ENCODE measurements at regions not wholly inside any gene's neighbourhood (a gene's known extent, or its start where the extent isn't known, plus 50 kb on each side); places are given as distances from the start of the nearest gene placed in this dataset.

GRCh38 chr2:6423944-6424343 is 441.8 kb downstream of the CMPK2 start:
- TF ChIP-seq TAF1 (IDR thresholded peaks at IDR 0.05; ENCODE audit: low read depth) (no peak), SMC3 (conservative IDR thresholded peaks at IDR 0.05; ENCODE audit: poor library complexity) (no peak), EZH2 (IDR thresholded peaks at IDR 0.05; ENCODE audit: borderline replicate concordance, insufficient read depth, low read length, poor library complexity, severe bottlenecking) (no peak), RAD21 (conservative IDR thresholded peaks at IDR 0.05) (no peak), CTCF (IDR thresholded peaks at IDR 0.05; ENCODE audit: poor library complexity, severe bottlenecking) (no peak), POLR2AphosphoS5 (IDR thresholded peaks at IDR 0.05) (no peak)
- TF ChIP-seq, protein P1, sequence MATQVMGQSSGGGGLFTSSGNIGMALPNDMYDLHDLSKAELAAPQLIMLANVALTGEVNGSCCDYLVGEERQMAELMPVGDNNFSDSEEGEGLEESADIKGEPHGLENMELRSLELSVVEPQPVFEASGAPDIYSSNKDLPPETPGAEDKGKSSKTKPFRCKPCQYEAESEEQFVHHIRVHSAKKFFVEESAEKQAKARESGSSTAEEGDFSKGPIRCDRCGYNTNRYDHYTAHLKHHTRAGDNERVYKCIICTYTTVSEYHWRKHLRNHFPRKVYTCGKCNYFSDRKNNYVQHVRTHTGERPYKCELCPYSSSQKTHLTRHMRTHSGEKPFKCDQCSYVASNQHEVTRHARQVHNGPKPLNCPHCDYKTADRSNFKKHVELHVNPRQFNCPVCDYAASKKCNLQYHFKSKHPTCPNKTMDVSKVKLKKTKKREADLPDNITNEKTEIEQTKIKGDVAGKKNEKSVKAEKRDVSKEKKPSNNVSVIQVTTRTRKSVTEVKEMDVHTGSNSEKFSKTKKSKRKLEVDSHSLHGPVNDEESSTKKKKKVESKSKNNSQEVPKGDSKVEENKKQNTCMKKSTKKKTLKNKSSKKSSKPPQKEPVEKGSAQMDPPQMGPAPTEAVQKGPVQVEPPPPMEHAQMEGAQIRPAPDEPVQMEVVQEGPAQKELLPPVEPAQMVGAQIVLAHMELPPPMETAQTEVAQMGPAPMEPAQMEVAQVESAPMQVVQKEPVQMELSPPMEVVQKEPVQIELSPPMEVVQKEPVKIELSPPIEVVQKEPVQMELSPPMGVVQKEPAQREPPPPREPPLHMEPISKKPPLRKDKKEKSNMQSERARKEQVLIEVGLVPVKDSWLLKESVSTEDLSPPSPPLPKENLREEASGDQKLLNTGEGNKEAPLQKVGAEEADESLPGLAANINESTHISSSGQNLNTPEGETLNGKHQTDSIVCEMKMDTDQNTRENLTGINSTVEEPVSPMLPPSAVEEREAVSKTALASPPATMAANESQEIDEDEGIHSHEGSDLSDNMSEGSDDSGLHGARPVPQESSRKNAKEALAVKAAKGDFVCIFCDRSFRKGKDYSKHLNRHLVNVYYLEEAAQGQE (IDR thresholded peaks at IDR 0.05; ENCODE audit: borderline replicate concordance): no peak

Data from neural cell (in vitro differentiated cells).